Neural cell (in vitro differentiated cells): ENCODE measurements at regions not wholly inside any gene's neighbourhood (a gene's known extent, or its start where the extent isn't known, plus 50 kb on each side); places are given as distances from the start of the nearest gene placed in this dataset.

Experiments
- H2AFZ ChIP-seq: fragments of 200-600, 300-800 bp; sonication (generic), shearing (Covaris generic); 2 replicates; pipeline ENCODE4 v1.6.0; 2014; ENCODE audit warnings: low read depth, mild to moderate bottlenecking, antibody characterized with exemption, low read length, moderate library complexity
- H3F3A ChIP-seq: fragments of 200-600 bp; shearing (Covaris generic); 2 replicates; pipeline ENCODE4 v1.6.1; 2016; ENCODE audit warnings: mild to moderate bottlenecking, moderate library complexity, mixed read lengths, antibody characterized with exemption, low read length; ENCODE audit not compliant: insufficient read depth, poor library complexity, severe bottlenecking
- H3K27ac ChIP-seq: fragments of 200-600, 300-800 bp; sonication (generic), shearing (Covaris generic); 2 replicates; pipeline ENCODE4 v1.5.1; 2014; ENCODE audit warnings: mild to moderate bottlenecking, low read length, moderate library complexity
- H3K27me3 ChIP-seq: fragments of 300-800, 200-600 bp; sonication (generic), shearing (Covaris generic); 2 replicates; pipeline ENCODE4 v1.6.0; 2014; ENCODE audit warnings: mild to moderate bottlenecking, low read depth, low read length, moderate library complexity; ENCODE audit not compliant: insufficient read depth
- H3K36me3 ChIP-seq: fragments of 300-800, 200-600 bp; sonication (generic), shearing (Covaris generic); 2 replicates; pipeline ENCODE4 v1.5.1; 2014; ENCODE audit warnings: mild to moderate bottlenecking, antibody characterized with exemption, low read length, moderate library complexity; ENCODE audit not compliant: insufficient read depth
- H3K4me2 ChIP-seq: fragments of 300-800, 200-600 bp; sonication (generic), shearing (Covaris generic); 2 replicates; pipeline ENCODE4 v1.6.0; 2014; ENCODE audit warnings: mild to moderate bottlenecking, low read length
- H3K4me3 ChIP-seq: fragments of 300-800, 200-600 bp; sonication (generic), shearing (Covaris generic); 2 replicates; pipeline ENCODE4 v1.5.1; 2014; ENCODE audit warnings: mild to moderate bottlenecking, low read length, moderate library complexity
- H3K79me2 ChIP-seq: fragments of 200-600 bp; shearing (Covaris generic); replicated peaks from 2 replicates; pipeline ENCODE4 v1.6.0; 2014; ENCODE audit warnings: mild to moderate bottlenecking, low read length, moderate library complexity; ENCODE audit not compliant: insufficient read depth
- H3K9ac ChIP-seq: fragments of 300-800, 200-600 bp; sonication (generic), shearing (Covaris generic); 2 replicates; pipeline ENCODE4 v1.6.1; 2016; ENCODE audit warnings: mild to moderate bottlenecking, low read length, mixed read lengths
- H3K9me2 ChIP-seq: fragments of 200-600 bp; shearing (Covaris generic); 2 replicates; pipeline ENCODE4 v1.6.1; 2016; ENCODE audit warnings: mild to moderate bottlenecking, low read length, mixed read lengths; ENCODE audit not compliant: insufficient read depth
- H3K9me3 ChIP-seq: fragments of 200-600, 300-800 bp; sonication (generic), shearing (Covaris generic); 2 replicates; pipeline ENCODE4 v1.6.1; 2016; ENCODE audit warnings: mild to moderate bottlenecking, mixed run types, low read length, moderate library complexity, mixed read lengths
- H4K20me1 ChIP-seq: fragments of 200-600 bp; shearing (Covaris generic); 2 replicates; pipeline ENCODE4 v1.6.1; 2016; ENCODE audit warnings: mild to moderate bottlenecking, mixed run types; ENCODE audit not compliant: insufficient read depth
- EP300 ChIP-seq: fragments of 450-650 bp; conservative IDR thresholded peaks from 2 replicates; pipeline ENCODE4 v1.6.1; 2014; ENCODE audit warnings: antibody characterized with exemption, mild to moderate bottlenecking, moderate library complexity; ENCODE audit not compliant: poor library complexity, severe bottlenecking
- EZH2 ChIP-seq: fragments of 200-600, 300-800 bp; shearing (Covaris generic), sonication (generic); IDR thresholded peaks from 2 replicates; pipeline ENCODE4 v1.6.1; 2014; ENCODE audit warnings: antibody characterized with exemption, low read length, borderline replicate concordance, mild to moderate bottlenecking; ENCODE audit not compliant: insufficient read depth, poor library complexity, severe bottlenecking
- MXI1 ChIP-seq: fragments of 450-650 bp; conservative IDR thresholded peaks from 2 replicates; pipeline ENCODE4 v1.6.1; 2014; ENCODE audit warnings: antibody characterized with exemption, mild to moderate bottlenecking; ENCODE audit not compliant: poor library complexity, severe bottlenecking
- POLR2AphosphoS5 ChIP-seq: IDR thresholded peaks from 2 replicates; pipeline ENCODE4 v1.6.1; 2012
- RAD21 ChIP-seq: fragments of 450-650 bp; conservative IDR thresholded peaks from 2 replicates; pipeline ENCODE4 v1.6.1; 2014; ENCODE audit warnings: antibody characterized with exemption, mild to moderate bottlenecking, moderate library complexity
- SMC3 ChIP-seq: fragments of 450-650 bp; conservative IDR thresholded peaks from 2 replicates; pipeline ENCODE4 v1.6.1; 2014; ENCODE audit warnings: antibody characterized with exemption, mild to moderate bottlenecking, moderate library complexity; ENCODE audit not compliant: poor library complexity
- TAF1 ChIP-seq: IDR thresholded peaks from 2 replicates; pipeline ENCODE4 v1.6.1; 2012; ENCODE audit warnings: low read depth
- TF ChIP-seq, protein P1 (sequence below): fragments of 450-650 bp; IDR thresholded peaks from 2 replicates; pipeline ENCODE4 v1.5.1; 2014; ENCODE audit warnings: antibody characterized with exemption, mild to moderate bottlenecking, moderate library complexity; ENCODE audit not compliant: poor library complexity, severe bottlenecking
- TF ChIP-seq, protein P2 (sequence below): IDR thresholded peaks from 2 replicates; pipeline ENCODE4 v1.6.1; 2012; ENCODE audit warnings: borderline replicate concordance

DNA sequence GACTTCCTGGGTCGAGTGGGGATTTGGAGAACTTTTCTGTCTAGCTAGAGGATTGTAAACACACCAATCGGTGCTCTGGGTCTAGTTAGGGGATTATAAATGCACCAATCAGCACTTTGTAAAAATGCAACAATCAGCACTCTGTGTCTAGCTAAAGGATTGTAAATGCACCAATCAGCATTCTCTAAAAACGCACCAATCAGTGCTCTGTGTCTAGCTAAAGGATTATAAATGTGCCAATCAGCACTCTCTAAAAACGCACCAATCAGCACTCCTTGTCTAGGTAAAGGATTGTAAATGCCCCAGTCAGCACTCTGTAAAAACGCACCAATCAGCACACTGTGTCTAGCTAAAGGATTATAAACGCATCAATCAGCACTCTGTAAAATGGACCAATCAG lies 209.0 kb upstream of the SLC35B3 start:
- H3K4me3 ChIP-seq, result no peak overlapping the region
- H3K9me3 ChIP-seq, result no peaks in the 10 kb centered on the region
- no peak overlapping the region for H3K9ac ChIP-seq
- H3F3A ChIP-seq, result no peaks in the 10 kb centered on the region
- no peaks in the 10 kb centered on the region for H3K9me2 ChIP-seq
- TF ChIP-seq TAF1 (no peak), POLR2AphosphoS5 (no peak), EZH2 (no peak), MXI1 (no peak), RAD21 (no peak), SMC3 (no peak), EP300 (no peak)
- TF ChIP-seq, protein P1, sequence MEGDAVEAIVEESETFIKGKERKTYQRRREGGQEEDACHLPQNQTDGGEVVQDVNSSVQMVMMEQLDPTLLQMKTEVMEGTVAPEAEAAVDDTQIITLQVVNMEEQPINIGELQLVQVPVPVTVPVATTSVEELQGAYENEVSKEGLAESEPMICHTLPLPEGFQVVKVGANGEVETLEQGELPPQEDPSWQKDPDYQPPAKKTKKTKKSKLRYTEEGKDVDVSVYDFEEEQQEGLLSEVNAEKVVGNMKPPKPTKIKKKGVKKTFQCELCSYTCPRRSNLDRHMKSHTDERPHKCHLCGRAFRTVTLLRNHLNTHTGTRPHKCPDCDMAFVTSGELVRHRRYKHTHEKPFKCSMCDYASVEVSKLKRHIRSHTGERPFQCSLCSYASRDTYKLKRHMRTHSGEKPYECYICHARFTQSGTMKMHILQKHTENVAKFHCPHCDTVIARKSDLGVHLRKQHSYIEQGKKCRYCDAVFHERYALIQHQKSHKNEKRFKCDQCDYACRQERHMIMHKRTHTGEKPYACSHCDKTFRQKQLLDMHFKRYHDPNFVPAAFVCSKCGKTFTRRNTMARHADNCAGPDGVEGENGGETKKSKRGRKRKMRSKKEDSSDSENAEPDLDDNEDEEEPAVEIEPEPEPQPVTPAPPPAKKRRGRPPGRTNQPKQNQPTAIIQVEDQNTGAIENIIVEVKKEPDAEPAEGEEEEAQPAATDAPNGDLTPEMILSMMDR, result no peak
- TF ChIP-seq, protein P2, sequence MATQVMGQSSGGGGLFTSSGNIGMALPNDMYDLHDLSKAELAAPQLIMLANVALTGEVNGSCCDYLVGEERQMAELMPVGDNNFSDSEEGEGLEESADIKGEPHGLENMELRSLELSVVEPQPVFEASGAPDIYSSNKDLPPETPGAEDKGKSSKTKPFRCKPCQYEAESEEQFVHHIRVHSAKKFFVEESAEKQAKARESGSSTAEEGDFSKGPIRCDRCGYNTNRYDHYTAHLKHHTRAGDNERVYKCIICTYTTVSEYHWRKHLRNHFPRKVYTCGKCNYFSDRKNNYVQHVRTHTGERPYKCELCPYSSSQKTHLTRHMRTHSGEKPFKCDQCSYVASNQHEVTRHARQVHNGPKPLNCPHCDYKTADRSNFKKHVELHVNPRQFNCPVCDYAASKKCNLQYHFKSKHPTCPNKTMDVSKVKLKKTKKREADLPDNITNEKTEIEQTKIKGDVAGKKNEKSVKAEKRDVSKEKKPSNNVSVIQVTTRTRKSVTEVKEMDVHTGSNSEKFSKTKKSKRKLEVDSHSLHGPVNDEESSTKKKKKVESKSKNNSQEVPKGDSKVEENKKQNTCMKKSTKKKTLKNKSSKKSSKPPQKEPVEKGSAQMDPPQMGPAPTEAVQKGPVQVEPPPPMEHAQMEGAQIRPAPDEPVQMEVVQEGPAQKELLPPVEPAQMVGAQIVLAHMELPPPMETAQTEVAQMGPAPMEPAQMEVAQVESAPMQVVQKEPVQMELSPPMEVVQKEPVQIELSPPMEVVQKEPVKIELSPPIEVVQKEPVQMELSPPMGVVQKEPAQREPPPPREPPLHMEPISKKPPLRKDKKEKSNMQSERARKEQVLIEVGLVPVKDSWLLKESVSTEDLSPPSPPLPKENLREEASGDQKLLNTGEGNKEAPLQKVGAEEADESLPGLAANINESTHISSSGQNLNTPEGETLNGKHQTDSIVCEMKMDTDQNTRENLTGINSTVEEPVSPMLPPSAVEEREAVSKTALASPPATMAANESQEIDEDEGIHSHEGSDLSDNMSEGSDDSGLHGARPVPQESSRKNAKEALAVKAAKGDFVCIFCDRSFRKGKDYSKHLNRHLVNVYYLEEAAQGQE, result no peak
- H4K20me1 ChIP-seq, result no peaks in the 10 kb centered on the region
- H3K27ac ChIP-seq, result no peak overlapping the region
- H3K79me2 ChIP-seq, result no peaks in the 10 kb centered on the region
- H3K36me3 ChIP-seq, result no peaks in the 10 kb centered on the region
- H3K4me2 ChIP-seq, result no peak overlapping the region
- no peak overlapping the region for H2AFZ ChIP-seq
- no peaks in the 10 kb centered on the region for H3K27me3 ChIP-seq

DNA sequence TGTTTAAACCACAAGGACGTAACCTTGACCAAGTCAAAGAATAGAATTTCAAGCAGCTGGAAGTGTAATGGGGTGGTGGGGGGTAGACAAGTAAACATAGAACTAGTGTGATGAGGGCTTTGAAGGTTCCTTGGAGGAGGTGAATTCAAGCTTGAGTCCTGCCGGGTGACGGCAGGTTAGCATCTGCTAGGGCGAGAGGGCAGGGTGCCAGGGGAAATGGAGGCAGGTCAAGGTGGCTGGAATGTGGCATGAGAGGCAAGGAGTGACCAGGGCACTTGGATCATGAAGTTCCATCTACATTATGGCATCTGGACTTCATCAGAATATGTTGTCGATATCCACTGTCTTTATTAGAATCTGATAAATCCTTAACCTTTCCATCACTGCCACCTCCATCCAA lies 207.5 kb upstream of the SLC35B3 start:
- Histone ChIP-seq H4K20me1 (no peaks in the 10 kb centered on the region), H3K9ac (no peak overlapping the region), H3K36me3 (no peaks in the 10 kb centered on the region), H3K9me2 (no peaks in the 10 kb centered on the region), H3K4me2 (no peak overlapping the region), H3K9me3 (no peaks in the 10 kb centered on the region), H3K79me2 (no peaks in the 10 kb centered on the region), H3K27me3 (no peaks in the 10 kb centered on the region), H3F3A (no peaks in the 10 kb centered on the region), H2AFZ (no peak overlapping the region), H3K4me3 (no peak overlapping the region), H3K27ac (no peak overlapping the region)
- TF ChIP-seq, protein P2, result no peak
- TF ChIP-seq SMC3 (no peak), POLR2AphosphoS5 (no peak), EP300 (no peak), TAF1 (no peak), RAD21 (no peak), EZH2 (no peak), MXI1 (no peak)
- TF ChIP-seq, protein P1, result no peak
